Smooth muscle cell (in vitro differentiated cells): ENCODE measurements at regions not wholly inside any gene's neighbourhood (a gene's known extent, or its start where the extent isn't known, plus 50 kb on each side); places are given as distances from the start of the nearest gene placed in this dataset.

Experiments used
- DNase-seq: peaks from one replicate; lab custom pipeline; 2025; ENCODE audit not compliant: unreplicated experiment; lab: John Stamatoyannopoulos, UW
- H2AFZ ChIP-seq: fragments of 200-600 bp; sonication (generic); 2 replicates; pipeline ENCODE4 v1.6.0; 2016; ENCODE audit warnings: antibody characterized with exemption, low read depth, mild to moderate bottlenecking
- H3F3A ChIP-seq: fragments of 200-600 bp; sonication (generic); 2 replicates; pipeline ENCODE4 v1.6.0; 2017; ENCODE audit warnings: antibody characterized with exemption, low read depth
- H3K27ac ChIP-seq: fragments of 200-600 bp; sonication (generic); 2 replicates; pipeline ENCODE4 v1.5.1; 2016; ENCODE audit warnings: low read depth, mild to moderate bottlenecking
- H3K27me3 ChIP-seq: fragments of 200-600 bp; sonication (generic); 2 replicates; pipeline ENCODE4 v1.6.1; 2016; ENCODE audit warnings: low read depth, mild to moderate bottlenecking
- H3K36me3 ChIP-seq: fragments of 200-600 bp; sonication (generic); 2 replicates; pipeline ENCODE4 v1.5.1; 2016; ENCODE audit warnings: low read depth
- H3K4me1 ChIP-seq: fragments of 200-600 bp; sonication (generic); 2 replicates; pipeline ENCODE4 v1.5.1; 2016; ENCODE audit warnings: low read depth
- H3K4me2 ChIP-seq: fragments of 200-600 bp; sonication (generic); 2 replicates; pipeline ENCODE4 v1.6.0; 2016; ENCODE audit warnings: mild to moderate bottlenecking
- H3K4me3 ChIP-seq: fragments of 200-600 bp; sonication (generic); 2 replicates; pipeline ENCODE4 v1.5.1; 2016; ENCODE audit warnings: mild to moderate bottlenecking
- H3K79me2 ChIP-seq: fragments of 200-600 bp; sonication (generic); 2 replicates; pipeline ENCODE4 v1.6.0; 2016; ENCODE audit warnings: low read depth, mild to moderate bottlenecking
- H3K9ac ChIP-seq: fragments of 200-600 bp; sonication (generic); 2 replicates; pipeline ENCODE4 v1.6.0; 2016; ENCODE audit warnings: low read depth
- H3K9me3 ChIP-seq: fragments of 200-600 bp; sonication (generic); replicated peaks from 2 replicates; pipeline ENCODE4 v1.5.1; 2016; ENCODE audit warnings: low read depth
- H4K20me1 ChIP-seq: fragments of 200-600 bp; sonication (generic); 2 replicates; pipeline ENCODE4 v1.6.0; 2016; ENCODE audit warnings: low read depth
- WGBS: methylation state at CpG from one replicate; pipeline ENCODE4 v1.1.7; 2016; ENCODE audit warnings: low lambda C conversion rate; 5-methylcytosine and 5-hydroxymethylcytosine counted together
- TF ChIP-seq, protein P1 (sequence below): fragments of 200-600 bp; sonication (generic); IDR thresholded peaks from 2 replicates; pipeline ENCODE4 v1.5.1; 2017; ENCODE audit warnings: borderline replicate concordance, mild to moderate bottlenecking, antibody characterized with exemption; ENCODE audit not compliant: insufficient read depth, poor library complexity, severe bottlenecking

GRCh38 chr2:102886216-102886893 lies 124.5 kb downstream of the TMEM182 start:
- no peak overlapping the region for H2AFZ ChIP-seq
- H3F3A ChIP-seq: no peaks in the 10 kb centered on the region
- H3K79me2 ChIP-seq: no peaks in the 10 kb centered on the region
- no peak overlapping the region for H3K4me3 ChIP-seq
- H3K27ac ChIP-seq: no peak overlapping the region
- H3K27me3 ChIP-seq: no peaks in the 10 kb centered on the region
- 80% methylated on average over 3 of the region's 3 CpGs for WGBS
- no peak for DNase-seq
- no peak overlapping the region for H3K4me2 ChIP-seq
- TF ChIP-seq, protein P1, sequence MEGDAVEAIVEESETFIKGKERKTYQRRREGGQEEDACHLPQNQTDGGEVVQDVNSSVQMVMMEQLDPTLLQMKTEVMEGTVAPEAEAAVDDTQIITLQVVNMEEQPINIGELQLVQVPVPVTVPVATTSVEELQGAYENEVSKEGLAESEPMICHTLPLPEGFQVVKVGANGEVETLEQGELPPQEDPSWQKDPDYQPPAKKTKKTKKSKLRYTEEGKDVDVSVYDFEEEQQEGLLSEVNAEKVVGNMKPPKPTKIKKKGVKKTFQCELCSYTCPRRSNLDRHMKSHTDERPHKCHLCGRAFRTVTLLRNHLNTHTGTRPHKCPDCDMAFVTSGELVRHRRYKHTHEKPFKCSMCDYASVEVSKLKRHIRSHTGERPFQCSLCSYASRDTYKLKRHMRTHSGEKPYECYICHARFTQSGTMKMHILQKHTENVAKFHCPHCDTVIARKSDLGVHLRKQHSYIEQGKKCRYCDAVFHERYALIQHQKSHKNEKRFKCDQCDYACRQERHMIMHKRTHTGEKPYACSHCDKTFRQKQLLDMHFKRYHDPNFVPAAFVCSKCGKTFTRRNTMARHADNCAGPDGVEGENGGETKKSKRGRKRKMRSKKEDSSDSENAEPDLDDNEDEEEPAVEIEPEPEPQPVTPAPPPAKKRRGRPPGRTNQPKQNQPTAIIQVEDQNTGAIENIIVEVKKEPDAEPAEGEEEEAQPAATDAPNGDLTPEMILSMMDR: no peak
- no peaks in the 10 kb centered on the region for H3K36me3 ChIP-seq
- H3K9me3 ChIP-seq: no peaks in the 10 kb centered on the region
- no peaks in the 10 kb centered on the region for H4K20me1 ChIP-seq
- H3K4me1 ChIP-seq: peaks cover 5% of the 10 kb centered on the region
- H3K9ac ChIP-seq: no peak overlapping the region

DNA sequence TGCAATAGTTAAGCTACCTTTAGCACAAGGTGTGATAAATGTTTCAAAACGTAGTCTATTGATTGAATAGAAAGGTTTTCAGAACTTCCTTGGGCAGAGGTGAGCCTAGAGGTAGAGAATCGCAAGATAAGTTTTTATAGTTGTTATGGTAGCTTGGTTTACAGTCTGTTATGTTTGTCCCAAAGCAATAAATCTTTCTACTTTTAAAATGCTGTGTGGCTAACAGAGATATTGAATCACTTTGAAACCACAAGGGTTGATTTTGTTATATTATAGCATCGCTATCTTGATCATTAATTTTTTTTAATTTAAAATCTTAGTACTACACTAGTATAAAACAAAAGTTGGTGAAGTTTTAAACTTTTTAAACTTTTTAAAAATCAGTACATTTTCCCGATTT lies 126.7 kb downstream of the TMEM182 start:
- 84% methylated on average over 4 of the region's 4 CpGs for WGBS
- no peaks in the 10 kb centered on the region for H3K27me3 ChIP-seq
- H3K27ac ChIP-seq: no peak overlapping the region
- H3K4me3 ChIP-seq: no peak overlapping the region
- H3K79me2 ChIP-seq: no peaks in the 10 kb centered on the region
- H3K36me3 ChIP-seq: no peaks in the 10 kb centered on the region
- no peaks in the 10 kb centered on the region for H3F3A ChIP-seq
- no peak overlapping the region for H2AFZ ChIP-seq
- no peaks in the 10 kb centered on the region for H3K9me3 ChIP-seq
- TF ChIP-seq, protein P1: no peak
- H4K20me1 ChIP-seq: no peaks in the 10 kb centered on the region
- DNase-seq: no peak
- no peak overlapping the region for H3K9ac ChIP-seq
- no peak overlapping the region for H3K4me2 ChIP-seq
- H3K4me1 ChIP-seq: peaks cover 13% of the 10 kb centered on the region

- WGBS: 61% methylated on average over 6 of the region's 6 CpGs
Measured at GRCh38 chr2:102891296-102891695, 129.5 kb downstream of the TMEM182 start.

More at GRCh38 chr2:102891296-102891695, 129.5 kb downstream of the TMEM182 start:
- Histone ChIP-seq H3K4me3 (no peak overlapping the region), H4K20me1 (no peaks in the 10 kb centered on the region), H3F3A (no peaks in the 10 kb centered on the region), H3K36me3 (no peaks in the 10 kb centered on the region), H3K9ac (no peak overlapping the region), H3K79me2 (no peaks in the 10 kb centered on the region), H3K4me2 (no peak overlapping the region), H2AFZ (no peak overlapping the region), H3K27ac (no peak overlapping the region), H3K27me3 (no peaks in the 10 kb centered on the region), H3K9me3 (no peaks in the 10 kb centered on the region), H3K4me1 (peaks cover 19% of the 10 kb centered on the region)
- TF ChIP-seq, protein P1: no peak
- DNase-seq: no peak
